Left lung (tissue), 4 donors: ENCODE measurements at regions not wholly inside any gene's neighbourhood (a gene's known extent, or its start where the extent isn't known, plus 50 kb on each side); places are given as distances from the start of the nearest gene placed in this dataset.
A peak's percentile ranks its signal among the peaks of the same experiment; 100 is the strongest.

Source experiments
- ATAC-seq: fragments of 200-7000 bp; cut with Tn5 transposase; one replicate; pipeline ENCODE4 v1.9.1; 2020; ENCODE audit warnings: moderate library complexity
- DNase-seq, 4 donors: peaks; one replicate each; pipeline ENCODE4 v3.0.0-alpha.2; 2013 to 2020
- H3K27ac ChIP-seq, 2 donors: fragments of 200-600 bp; sonication (generic) in 1 of 2; one replicate each; pipeline versions ENCODE4 v1.5.0 to v1.8.0; 2020 to 2021
- H3K27me3 ChIP-seq, 2 donors: fragments of 200-600 bp; sonication (generic) in 1 of 2; one replicate each; pipeline versions ENCODE4 v1.5.0 to v1.8.0; 2020 to 2021
- H3K36me3 ChIP-seq, 2 donors: fragments of 200-600 bp; sonication (generic) in 1 of 2; one replicate each; pipeline versions ENCODE4 v1.5.0 to v1.8.0; 2020 to 2021
- H3K4me1 ChIP-seq, 2 donors: fragments of 200-600 bp; one replicate each; pipeline ENCODE4 v1.8.0; 2021
- H3K4me3 ChIP-seq, 2 donors: fragments of 200-600 bp; sonication (generic) in 1 of 2; one replicate each; pipeline versions ENCODE4 v1.5.0 to v1.8.0; 2020 to 2021; ENCODE audit warnings: mild to moderate bottlenecking in 1 of 2
- H3K9me3 ChIP-seq, 2 donors: fragments of 200-600 bp; sonication (generic) in 1 of 2; one replicate each; pipeline versions ENCODE4 v1.5.0 to v1.8.0; 2020 to 2021
- CTCF ChIP-seq, 2 donors: fragments of 200-600 bp; sonication (generic) in 1 of 2; IDR thresholded peaks; one replicate each; pipeline versions ENCODE4 v1.5.0 to v1.8.0; 2021; ENCODE audit warnings: antibody characterized with exemption in 2 of 2
- intact Hi-C, 2 donors: fragments of 100-400 bp; cut with DNase I; formaldehyde crosslinking; loops; one replicate each; pipeline versions ENCODE4 v1.11.2 to v1.14.2; 2022
- donor health status: DM: no; HTN: yes; CAD: no.
- donor health status: DM: no; HTN: no; CAD: no.

GRCh38 chr5:98259595-98259994, 513.9 kb upstream of the RGMB start:
- H3K27me3 ChIP-seq = no peaks in the 10 kb centered on the region
- H3K4me1 ChIP-seq = no peaks in the 10 kb centered on the region
- DNase-seq = no peak
- no peak overlapping the region for H3K27ac ChIP-seq
- intact Hi-C loops = no loop called here
- H3K9me3 ChIP-seq = peaks cover 0 to 5% of the 10 kb centered on the region in 2 donors
- peak; percentile 76 for ATAC-seq
- no peak for TF ChIP-seq CTCF (IDR thresholded peaks at IDR 0.05)
- H3K4me3 ChIP-seq = no peak overlapping the region
- H3K36me3 ChIP-seq = no peaks in the 10 kb centered on the region

- Histone ChIP-seq H3K4me1 (no peaks in the 10 kb centered on the region), H3K36me3 (no peaks in the 10 kb centered on the region), H3K4me3 (no peak overlapping the region), H3K9me3 (peaks cover 0 to 3% of the 10 kb centered on the region in 2 donors), H3K27me3 (no peaks in the 10 kb centered on the region), H3K27ac (no peak overlapping the region)
- DNase-seq (no peak), ATAC-seq (no peak)
- intact Hi-C loops = no loop called here
- TF ChIP-seq CTCF (IDR thresholded peaks at IDR 0.05) = no peak
Measured at GRCh38 chr5:98263084-98263483, 510.4 kb upstream of the RGMB start.

- no peaks in the 10 kb centered on the region for H3K9me3 ChIP-seq
- DNase-seq = peak in 1 of 4 donors; percentile 12
- no peaks in the 10 kb centered on the region for H3K27me3 ChIP-seq
- no peak overlapping the region for H3K4me3 ChIP-seq
- no peak overlapping the region for H3K27ac ChIP-seq
- H3K4me1 ChIP-seq = no peaks in the 10 kb centered on the region
- H3K36me3 ChIP-seq = no peaks in the 10 kb centered on the region
- no peak for TF ChIP-seq CTCF (IDR thresholded peaks at IDR 0.05)
- ATAC-seq = peak; percentile 92
- intact Hi-C loops = no loop called here
Measured at GRCh38 chr5:98268162-98268860, 505.2 kb upstream of the RGMB start.

GRCh38 chr5:98275980-98276379, 497.5 kb upstream of the RGMB start:
- H3K4me1 ChIP-seq = no peaks in the 10 kb centered on the region
- H3K27ac ChIP-seq = no peak overlapping the region
- no peaks in the 10 kb centered on the region for H3K9me3 ChIP-seq
- H3K27me3 ChIP-seq = no peaks in the 10 kb centered on the region
- TF ChIP-seq CTCF (IDR thresholded peaks at IDR 0.05) = no peak
- ATAC-seq (no peak), DNase-seq (no peak)
- H3K4me3 ChIP-seq = no peak overlapping the region
- no peaks in the 10 kb centered on the region for H3K36me3 ChIP-seq
- intact Hi-C loops = no loop called here

GRCh38 chr5:98282521-98282920, 490.9 kb upstream of the RGMB start:
- TF ChIP-seq CTCF (IDR thresholded peaks at IDR 0.05) = no peak
- DNase-seq = no peak
- Histone ChIP-seq H3K9me3 (no peaks in the 10 kb centered on the region), H3K4me3 (no peak overlapping the region), H3K4me1 (no peaks in the 10 kb centered on the region), H3K27me3 (no peaks in the 10 kb centered on the region), H3K36me3 (no peaks in the 10 kb centered on the region), H3K27ac (no peak overlapping the region)
- ATAC-seq = no peak
- intact Hi-C loops = no loop called here
